HG03039 (cell line): ENCODE measurements at regions not wholly inside any gene's neighbourhood (a gene's known extent, or its start where the extent isn't known, plus 50 kb on each side); places are given as distances from the start of the nearest gene placed in this dataset.

Experiments used
- ATAC-seq: cut with Tn5 transposase; IDR thresholded peaks from one replicate; pipeline ENCODE4 v1.9.1; 2021; ENCODE audit warnings: mild to moderate bottlenecking, moderate library complexity; ENCODE audit not compliant: unreplicated experiment

DNA sequence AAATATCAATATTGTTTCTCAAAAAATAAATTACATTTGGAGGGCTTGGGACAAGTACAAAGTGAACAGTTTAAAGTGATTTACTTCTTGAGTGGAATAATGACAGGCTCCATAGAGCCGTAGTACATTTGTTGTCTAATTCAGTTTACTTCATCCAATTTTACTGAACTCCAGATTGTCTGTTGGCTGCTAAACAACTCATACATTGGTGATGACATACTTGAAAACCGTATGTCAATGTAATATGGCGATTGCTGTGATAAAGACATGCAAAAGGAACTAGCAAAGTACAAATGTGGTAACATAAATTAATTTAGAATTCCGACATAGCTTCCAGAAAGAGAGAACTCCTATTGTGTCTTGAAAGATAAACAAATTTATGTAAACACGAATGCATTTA, 1197.5 kb upstream of the CDH18 start:
- no peak for ATAC-seq

DNA sequence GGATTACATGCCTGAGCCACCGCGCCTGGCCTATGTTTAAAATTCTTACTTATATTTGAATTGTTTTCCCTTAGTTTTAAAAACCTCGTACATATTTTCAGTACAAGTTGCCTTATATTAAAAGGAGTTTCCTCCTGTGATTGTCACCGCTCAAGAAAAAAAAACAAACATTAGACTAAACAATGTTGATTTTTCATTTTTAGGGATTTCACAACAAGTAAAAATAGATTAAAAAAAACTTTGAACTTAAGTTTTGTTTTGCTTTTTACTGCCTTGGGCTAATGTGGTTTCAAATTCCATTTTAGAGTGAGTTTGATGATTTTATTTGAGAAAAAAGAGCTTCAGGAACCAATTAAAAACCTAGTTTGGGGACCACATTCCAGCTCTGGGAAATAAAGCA, 1196.6 kb upstream of the CDH18 start:
- no peak for ATAC-seq

DNA sequence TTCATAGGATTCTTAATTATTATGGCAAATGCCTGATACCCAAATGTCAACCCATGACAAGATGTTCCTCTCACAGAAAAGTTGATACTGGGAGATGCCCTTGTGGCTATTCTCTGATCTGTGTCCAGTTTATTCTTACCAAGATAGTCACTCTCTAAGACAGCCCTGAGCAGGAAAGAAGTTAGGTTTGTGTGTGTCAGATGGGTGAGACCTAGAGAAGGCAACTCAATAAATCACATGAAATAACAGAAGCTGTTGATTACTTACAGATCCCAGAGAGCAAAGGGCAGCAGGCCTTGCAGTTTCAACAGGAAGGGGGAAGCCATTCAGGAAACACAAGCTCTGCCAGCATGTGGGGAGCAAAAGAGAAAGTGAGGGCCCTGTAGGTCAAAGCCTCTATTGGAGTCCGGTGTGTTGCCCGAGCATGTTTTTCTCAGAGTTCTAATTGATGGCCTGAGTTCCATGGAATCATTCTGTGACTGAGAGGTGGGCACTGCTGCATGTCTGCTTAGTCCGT, 1193.7 kb upstream of the CDH18 start:
- no peak for ATAC-seq

DNA sequence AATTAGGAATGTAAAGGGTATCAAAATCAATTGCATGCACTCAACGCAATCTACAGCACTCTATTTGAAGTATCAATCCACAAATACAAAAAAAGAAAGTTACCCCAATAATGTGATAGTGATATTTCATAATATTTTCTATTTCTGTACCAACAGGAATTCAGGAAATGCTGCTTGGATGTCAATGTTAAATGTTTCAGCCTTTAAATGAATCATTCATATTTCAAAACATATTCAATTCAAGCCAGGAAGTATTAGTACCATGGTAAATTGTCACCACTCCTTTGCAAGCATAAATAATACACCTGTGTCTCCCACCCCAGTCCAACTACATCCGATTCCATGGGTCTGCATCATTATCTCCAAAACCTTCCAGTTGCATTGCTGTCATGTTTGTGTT, 1185.5 kb upstream of the CDH18 start:
- ATAC-seq: no peak

DNA sequence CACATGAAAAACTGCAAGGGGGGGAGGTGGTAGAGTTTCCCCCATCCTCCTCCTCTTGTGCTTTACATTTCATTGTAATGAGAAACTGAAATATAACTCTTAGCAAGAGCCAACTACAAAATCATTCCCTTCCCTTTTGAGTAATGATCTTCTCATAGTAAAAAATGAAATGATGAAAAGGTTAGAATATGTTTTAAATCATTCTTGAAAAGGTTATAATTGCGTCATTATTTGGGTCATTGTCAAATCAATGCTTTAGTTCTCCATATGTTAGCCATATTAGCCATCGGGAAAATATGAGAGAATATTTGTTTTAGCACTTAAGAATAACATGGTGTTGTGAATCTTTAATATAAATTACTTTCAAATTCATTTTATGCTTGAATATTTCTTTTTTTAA, 1185.0 kb upstream of the CDH18 start:
- no peak for ATAC-seq

DNA sequence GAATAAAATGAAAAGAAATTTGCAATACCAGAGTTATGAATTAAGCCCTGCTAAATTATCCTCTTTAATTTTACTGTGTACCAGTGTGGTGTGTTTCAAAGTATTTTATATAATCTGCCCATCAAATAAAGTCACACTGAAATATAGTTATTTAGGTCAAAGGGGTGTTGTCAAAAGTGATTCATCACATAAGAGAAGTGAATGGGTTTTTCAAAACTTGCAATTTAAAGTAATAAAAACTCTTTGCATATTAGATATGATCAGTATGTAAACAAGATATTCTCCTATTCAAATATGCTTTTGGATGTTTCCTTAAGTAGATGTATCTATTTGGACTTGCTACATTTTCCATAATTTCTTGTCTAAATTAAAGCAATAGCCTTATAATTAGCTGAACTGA, 1183.0 kb upstream of the CDH18 start:
- ATAC-seq: no peak

DNA sequence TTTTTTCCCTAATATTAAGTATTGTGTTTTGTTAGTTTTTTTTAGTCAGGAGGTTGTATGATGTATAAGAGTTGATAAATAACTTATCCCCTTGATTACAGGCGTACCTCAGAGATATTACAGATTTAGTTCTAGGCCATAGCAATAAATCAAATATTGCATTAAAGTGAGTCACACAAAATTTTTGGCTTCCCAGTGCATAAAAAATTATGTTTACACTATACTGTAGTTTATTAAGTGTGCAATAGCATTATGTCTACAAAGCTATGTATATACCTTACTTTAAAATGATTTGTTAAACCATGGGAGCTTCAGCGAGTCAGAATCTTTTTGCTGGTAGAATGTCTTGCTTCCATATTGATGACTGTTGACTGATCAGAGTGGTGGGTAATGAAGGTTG, 1180.6 kb upstream of the CDH18 start:
- ATAC-seq: no peak

DNA sequence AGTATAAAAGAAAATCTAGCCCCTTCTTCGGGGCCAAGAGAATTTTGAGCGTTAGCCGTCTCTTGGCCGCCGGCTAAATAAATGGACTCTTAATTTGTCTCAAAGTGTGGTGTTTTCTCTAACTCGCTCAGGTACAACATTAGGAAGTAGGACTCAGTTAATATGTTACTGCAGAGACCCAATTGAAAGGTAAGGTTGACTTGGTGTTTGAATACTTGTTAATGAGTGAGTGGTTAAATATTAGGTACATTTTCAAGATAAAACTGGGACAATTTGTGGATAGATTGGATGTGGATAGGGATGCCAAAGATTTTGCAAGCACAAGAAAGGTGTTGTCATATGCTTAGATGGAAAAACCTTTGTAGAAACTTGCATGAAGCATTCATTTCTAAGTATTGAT, 1177.3 kb upstream of the CDH18 start:
- ATAC-seq: no peak

DNA sequence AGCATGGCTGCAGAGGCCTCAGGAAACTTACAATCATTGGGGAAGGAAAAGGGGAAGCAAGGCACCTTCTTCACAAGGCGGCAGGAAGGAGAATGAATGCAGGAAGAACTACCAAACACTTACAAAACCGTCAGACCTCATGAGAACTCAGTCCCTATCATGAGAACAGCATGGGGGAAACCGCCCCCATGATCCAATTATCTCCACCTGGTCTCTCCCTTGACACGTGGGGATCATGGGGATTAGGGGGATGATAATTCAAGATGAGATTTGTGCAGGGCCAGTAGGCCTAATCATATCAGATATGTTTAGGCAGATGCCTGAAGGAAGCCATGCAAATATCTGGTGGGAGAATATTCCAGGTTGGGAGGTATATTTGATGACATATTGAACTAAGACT, 1176.4 kb upstream of the CDH18 start:
- no peak for ATAC-seq

DNA sequence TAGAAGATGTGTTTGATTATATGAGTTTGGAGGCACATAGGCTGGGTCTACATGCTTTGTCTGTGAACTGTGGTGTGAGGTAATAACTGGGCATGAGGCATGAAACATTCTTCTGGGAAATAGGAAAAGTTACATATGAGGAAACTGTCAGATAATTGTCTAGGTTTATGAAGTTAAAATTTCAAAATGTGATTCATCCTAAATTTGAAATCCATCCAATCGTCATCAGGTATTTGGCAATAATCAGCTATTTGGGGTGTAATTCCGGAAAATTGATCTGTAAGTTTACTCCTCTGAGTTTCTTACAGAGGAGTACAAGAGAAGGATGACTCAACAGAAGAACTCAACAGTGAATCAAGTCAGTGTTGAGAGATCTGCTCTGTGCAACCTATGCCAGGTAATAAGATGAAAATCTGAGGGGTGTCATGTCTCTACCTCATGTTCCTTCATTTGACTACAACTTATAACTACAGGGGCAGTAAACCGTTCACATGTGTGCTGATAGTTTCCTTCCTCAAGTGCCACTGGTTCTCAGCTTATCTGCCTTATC, 1171.6 kb upstream of the CDH18 start:
- ATAC-seq: no peak

DNA sequence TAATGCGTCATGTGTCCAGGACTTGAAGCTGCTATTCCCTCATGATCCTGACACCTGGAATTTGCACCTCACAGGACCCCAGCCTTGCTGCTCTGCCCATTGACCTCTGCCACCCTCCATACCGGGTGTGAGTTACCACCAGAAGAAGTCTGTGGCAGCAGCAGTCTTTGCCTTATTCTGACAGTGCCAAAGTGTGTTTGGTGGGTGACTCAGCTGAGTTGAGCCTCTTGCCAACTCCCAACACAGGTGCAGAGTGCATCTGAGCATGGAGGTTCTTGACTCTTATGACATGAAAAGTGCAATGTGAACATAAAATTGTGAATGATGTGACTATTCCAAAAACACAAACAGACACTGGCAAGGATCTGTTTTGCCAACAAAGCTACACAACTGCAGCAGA, 1166.5 kb upstream of the CDH18 start:
- ATAC-seq: no peak

DNA sequence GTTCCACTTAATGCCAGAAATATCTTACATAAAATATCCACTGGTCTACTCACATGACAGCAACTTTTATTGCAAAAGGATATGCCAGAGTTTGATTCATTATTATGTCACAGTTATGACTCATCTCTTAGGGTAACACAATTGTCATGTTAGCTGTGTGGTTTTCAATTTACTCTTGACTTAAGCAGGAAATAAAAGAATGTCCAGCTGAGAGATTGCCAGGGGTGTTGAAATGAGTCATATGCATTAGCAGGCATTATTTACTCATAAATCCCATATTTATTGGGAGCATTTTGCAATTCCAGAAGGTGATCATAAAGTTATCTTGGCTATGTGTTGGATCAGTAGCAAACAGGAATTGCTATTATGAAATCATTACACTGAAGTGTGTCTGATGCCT, 1164.6 kb upstream of the CDH18 start:
- ATAC-seq: no peak

DNA sequence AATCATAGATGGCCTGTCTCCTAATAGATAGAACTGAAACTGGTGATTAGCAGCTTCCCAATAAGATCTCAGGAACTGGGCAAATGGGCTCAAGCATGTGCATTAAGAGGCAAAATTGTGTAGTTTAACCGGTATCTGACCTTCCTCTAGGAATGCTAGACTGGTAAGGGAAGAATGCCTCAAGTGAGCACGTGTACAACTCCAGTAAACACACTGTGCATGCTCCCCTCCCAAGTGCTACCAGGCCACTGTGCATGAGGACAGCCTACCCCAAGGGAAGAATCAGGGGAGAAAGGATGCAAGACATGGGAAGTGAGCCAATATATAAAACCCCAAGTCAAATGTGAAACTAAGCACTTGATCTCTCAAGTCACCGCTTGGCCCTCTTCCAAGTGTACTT, 1157.4 kb upstream of the CDH18 start:
- no peak for ATAC-seq

DNA sequence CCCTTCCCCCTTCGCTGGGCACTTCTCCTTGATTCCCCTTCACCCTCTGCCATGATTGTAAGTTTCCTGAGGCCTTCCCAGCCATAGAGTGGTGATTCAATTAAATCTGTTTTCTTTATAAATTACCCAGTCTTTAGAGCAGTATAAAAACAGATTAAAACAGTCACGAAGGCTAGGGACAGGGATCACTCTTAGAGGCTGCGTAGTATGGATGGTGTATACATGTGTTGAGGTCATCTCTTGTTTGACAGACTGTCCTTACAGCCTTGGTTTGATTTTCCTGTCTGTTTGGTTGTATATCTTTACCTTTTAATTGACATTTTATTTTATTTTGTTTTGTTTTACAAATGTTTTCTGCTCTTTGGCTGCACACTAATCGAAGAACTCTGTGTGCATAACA, 1155.7 kb upstream of the CDH18 start:
- ATAC-seq: no peak

DNA sequence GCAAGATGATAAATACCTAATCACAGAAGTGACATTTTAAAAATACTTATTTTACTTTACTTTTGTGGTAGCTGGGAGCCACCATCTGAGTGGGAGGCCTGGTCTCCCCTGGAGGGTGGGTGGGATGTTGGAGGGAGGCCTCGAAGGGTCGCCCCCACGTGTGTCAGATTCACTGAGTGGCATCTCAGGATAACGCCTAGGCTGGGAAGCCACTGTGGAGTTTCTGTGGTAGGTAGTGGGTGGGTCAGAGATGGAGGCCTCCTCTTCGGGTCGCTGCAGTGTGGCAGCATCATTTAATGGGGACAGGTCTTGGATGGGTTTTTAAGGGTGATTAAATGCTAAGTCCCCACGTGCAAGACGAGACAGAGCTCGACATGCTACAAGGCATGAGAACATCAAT, 1154.8 kb upstream of the CDH18 start:
- ATAC-seq: no peak

DNA sequence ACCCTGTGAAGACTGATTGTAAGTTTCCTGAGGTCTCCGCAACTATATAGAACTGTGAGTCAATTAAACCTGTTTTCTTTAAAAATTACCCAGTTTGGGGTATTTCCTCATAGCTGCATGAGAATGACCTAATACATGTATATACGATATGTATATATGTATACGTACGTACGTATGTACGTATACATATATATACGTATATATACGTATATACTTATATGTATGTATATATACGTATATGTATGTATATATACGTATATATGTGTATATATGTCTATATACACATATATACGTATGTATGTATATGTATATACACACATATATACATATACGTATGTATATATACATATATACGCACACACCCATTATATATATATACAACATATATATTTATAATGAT, 1153.0 kb upstream of the CDH18 start:
- no peak for ATAC-seq

DNA sequence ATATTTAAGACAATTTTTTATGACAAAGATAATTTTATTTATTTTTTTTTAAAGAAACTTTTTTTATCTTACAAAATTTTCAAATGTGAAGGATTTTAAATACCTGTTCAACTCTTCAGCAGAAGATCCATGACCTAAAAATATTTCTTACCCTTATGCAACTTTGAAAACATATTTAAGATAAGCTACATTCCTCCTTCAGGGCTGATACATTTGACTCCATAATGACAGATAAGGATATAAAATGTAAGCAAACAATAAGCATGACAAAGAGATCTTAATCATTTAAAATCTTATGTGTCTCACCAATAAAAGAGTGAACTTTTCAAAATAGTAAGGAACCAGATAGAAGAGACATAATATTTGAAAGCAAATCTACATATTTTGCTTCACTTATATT, 1138.2 kb upstream of the CDH18 start:
- ATAC-seq: no peak

DNA sequence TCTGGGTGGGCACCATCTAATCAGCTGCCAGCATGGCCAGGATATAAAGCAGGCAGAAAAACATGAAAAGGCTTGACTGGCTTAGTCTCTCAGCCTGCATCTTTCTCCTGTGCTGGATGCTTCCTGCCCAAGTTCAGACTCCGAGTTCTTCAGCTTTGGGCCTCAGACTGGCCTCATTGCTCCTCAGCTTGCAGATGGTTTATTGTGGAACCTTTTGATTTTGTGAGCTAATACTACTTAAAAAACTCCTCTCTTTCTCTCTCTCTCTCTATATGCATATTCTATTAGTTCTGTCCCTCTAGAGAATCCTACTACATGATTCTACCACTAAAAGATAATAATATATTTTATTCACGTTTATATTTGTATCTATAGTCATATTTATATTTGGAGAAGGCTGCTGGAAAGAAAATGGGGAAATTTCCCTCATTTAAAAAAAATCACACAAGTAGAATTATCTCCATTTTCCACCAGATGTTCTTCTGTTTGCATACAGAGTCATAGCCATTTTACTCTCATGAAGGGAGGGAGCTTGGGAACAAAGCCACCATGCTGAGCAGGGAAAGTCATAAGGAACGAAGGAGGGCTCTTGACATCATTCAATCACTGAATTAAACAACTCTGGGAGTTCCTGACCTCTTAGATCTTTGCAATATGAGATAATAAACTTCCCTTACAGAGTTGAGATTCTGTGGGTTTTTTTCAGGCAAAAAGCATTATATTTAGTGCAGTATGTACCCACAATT, 1137.4 kb upstream of the CDH18 start:
- ATAC-seq: no peak

DNA sequence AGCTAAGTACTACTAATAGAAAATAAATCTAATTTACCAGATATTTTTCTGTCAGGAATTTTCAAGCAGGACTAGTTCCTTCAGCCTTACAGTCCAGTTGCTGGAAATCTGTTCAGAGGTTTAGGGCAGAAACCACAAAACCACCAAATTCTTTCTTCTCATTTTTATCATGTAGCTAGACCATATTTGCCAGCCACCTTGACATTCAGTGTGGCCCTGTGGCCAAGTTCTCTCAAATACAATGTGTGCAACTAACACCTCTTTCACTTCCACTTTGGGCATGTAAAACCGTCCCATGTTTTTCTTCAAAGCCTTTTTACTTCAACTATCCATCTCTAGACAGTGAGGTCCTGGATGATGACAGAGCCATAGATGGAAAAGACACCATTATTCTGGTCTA, 1133.2 kb upstream of the CDH18 start:
- ATAC-seq: no peak

DNA sequence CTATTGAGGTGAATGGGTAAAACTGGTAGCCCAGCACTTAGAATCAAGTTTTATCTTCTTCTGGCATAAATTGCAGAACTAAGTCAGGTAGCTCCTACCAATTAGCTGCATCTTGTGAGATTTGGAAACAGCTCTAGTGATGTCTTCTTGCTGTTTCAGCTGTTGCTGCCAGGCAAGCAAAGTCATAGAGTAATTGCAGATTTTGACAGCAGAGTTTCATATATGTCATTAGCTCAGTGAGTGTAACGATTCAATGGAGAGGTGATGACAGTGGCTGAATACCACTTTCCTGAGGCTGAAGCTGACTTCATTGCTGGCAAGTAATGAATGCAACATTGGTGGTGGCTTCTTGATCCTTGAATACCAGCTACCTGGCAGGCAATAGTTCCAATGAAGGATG, 1109.7 kb upstream of the CDH18 start:
- ATAC-seq: no peak

DNA sequence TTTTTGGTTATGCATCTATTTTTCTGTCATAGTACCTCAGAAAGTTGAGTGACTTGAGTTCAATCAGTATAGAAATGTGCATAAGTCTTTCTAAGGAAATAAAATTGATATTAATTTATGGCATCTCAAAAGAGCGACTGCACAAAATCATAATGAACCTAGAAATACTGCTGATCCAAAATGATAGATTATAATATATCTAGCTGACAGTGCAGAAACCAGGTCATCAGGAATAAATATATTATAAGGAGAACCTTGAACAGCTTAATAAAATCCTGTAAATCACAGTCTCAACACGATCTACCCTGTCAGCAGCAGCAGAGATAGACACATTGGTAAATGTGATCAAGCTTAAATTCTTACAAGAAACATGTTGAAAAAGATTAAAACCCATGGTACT, 1106.6 kb upstream of the CDH18 start:
- no peak for ATAC-seq

DNA sequence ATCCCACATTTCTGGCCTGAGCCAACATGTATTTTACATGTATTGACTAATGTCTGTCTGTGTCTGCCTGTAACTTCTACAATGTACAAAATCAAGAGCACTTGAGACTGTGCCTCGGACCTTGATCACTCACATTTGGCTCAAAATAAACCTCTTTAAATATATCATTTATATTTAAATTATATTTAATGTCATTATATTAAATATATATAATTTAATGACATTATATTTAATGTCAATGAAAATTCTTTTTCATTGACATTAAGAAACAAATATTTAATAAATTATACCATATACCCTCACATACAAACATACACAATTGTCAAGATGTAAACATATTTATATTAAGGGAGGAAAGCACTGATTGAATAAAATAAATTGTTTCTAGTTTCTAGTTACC, 1099.8 kb upstream of the CDH18 start:
- no peak for ATAC-seq

DNA sequence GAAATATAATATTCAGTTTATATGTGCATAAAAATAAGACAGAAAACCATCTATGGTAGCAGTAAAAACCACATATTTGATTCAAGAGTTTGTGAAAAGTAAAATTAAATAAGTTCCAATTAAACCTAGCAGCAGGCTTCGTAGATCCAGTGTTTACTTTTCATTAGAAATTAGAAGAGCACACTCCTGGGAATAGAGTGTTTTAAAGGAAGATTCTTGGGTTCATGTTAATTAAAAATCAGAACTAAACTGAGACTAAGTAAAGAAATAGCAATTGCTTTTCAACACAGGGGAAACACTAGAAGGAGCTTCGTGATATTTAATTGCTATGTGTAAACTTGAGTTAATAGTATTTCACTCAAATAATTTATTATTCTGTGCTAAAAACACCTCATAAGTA, 1097.8 kb upstream of the CDH18 start:
- no peak for ATAC-seq
